Stimulated activated CD4-positive, alpha-beta T cell treated with anti-CD3 and anti-CD28 coated beads, Interleukin-4, amount 100 ng/mL, for 48 hours (primary cell): ENCODE measurements at regions not wholly inside any gene's neighbourhood (a gene's known extent, or its start where the extent isn't known, plus 50 kb on each side); places are given as distances from the start of the nearest gene placed in this dataset.

Source experiments
- DNase-seq, 2 donors: peaks; one replicate each; pipeline ENCODE4 v3.0.0-alpha.2; 2020; ENCODE audit warnings: low read depth in 2 of 2

DNA sequence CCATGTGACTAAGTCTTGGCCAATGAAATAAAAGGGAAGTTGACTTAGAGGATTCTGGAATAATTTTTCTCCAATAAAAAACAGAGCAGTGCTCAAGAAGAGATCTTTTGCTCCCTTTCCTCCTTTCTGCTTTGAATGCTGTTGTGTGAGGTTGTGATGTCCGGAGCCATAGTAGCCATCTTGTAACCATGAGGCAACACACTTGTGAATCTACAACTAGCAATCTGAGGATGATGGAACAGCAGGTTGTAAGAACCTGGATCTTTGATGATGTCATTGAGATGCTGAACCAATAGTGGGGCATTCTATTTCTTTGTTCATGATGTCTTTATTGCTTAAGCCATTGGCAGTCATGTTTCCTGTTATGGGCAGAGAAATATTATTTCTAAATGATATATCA lies 230.0 kb upstream of the SRRM4 start:
- no peak for DNase-seq

DNA sequence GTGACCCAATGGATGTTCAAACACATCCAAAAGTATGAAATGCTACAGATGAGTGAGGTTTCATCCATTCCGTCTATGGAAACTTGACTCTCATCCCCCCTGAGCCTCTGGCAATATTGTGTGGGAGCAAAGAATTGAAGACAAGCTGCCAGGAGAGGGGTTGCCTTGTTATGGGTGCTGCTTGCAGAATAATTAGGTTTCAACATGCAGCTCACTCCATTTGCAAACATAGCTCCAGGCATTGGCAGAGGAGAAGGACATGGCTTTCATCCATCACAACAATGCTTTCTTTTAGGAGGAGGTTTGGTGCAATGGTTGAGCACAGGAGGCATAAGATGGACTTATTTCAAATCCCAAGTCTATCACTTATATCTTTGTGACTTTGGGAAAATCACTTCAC lies 220.7 kb upstream of the SRRM4 start:
- DNase-seq, result no peak

- DNase-seq, result no peak
Measured at GRCh38 chr12:118763234-118763633, 218.1 kb upstream of the SRRM4 start.

GRCh38 chr12:118773956-118774723 lies 207.2 kb upstream of the SRRM4 start:
- no peak for DNase-seq

DNA sequence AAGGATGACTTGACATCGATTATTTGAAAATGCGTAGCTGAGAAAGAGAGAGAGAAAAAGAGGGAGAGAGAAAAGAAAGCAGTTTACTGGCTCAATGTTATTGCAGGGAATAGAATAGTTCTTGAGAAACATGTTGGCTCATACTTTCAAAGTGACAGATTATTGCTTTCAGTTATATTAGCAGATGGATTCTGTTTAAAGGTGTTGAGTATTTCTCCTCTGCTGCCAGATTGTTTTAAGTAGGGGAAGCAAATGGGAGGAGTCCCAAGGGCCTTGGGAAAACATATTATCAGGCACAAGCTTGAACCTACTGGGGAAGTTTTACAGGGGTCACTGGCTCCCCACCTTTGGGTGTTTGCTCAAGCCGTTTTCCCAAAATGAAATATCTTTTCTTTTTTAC lies 203.8 kb upstream of the SRRM4 start:
- no peak for DNase-seq

GRCh38 chr12:118778077-118778476 lies 203.3 kb upstream of the SRRM4 start:
- DNase-seq, result no peak

GRCh38 chr12:118780939-118781338 lies 200.4 kb upstream of the SRRM4 start:
- no peak for DNase-seq

DNA sequence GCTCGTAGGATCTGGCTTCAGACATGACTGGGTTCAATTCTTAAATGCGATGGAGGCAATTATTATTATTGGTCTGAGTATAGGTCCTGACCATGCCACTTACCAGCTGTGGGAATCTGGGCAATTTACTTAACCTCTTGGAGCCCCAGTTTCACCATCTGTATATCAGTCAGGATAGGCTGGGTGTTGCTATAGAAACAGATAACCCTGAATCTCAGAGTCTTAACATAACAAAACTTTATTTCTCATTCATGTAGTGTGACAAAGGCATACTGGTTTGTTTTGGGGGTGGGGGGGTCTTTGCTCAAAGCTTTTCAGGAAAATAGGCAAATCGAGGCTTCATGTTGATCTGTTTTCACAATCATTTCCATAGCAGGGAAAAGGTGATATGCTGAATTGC lies 199.6 kb upstream of the SRRM4 start:
- no peak for DNase-seq

DNA sequence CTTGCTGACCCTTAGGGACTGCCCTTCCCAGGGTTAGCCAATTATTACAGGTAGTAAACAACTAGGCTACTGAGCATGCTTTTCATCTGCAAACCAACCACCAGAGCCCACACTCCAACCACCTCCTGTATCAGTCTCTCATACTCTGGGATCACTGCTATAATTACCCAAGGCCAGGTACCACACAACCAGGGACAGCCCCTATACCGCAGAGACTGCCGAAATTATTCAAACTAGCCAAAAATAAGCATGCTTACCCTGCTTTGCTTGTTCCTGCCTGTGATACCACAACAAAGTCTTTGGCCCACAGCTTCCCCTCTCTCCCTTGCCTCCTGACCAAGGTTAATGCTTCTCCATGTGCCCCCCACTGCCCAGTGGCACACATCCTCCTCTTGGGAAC lies 197.6 kb upstream of the SRRM4 start:
- DNase-seq, result no peak

DNA sequence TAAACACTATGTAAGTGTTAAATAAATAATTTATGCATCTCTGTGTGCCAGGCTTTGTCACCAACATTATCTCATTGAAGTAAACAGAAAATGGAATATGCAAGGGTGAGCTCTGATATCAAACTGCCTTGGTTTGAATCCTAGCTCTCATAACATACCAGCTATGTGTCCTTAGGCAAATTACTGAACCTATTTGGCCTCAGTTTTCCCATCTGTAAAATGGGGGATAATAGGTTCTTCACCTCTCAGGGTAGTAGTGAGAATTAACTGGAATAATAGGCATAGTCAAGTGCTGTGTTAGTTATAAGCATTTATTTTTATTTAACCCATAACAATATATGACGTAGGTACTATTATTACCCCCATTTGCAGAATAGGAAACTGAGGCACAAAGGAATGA lies 190.8 kb upstream of the SRRM4 start:
- DNase-seq, result no peak

- no peak for DNase-seq
Measured at GRCh38 chr12:118813778-118814357, 167.5 kb upstream of the SRRM4 start.

GRCh38 chr12:118816296-118816695 lies 165.0 kb upstream of the SRRM4 start:
- no peak for DNase-seq

GRCh38 chr12:118821386-118821925 lies 159.9 kb upstream of the SRRM4 start:
- DNase-seq, result no peak

GRCh38 chr12:118822512-118822911 lies 158.8 kb upstream of the SRRM4 start:
- no peak for DNase-seq

DNA sequence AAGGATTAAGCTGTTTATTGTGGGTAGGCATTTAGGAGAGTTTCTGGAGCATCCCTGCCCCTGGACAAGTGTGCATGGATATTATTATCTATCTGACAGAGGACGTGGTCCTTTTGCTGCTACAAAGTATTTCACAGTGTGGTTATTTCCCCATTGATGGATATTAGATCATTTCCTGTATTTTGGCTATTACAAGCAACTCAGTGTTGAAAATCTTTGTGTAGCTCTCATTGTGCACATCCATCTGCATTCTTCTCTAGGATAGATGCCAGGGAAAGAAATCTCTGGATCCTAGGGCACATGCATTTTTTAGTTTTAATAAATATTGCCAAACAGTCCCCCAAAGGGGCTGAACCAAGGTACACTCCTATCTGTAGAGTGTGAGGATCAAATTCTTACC lies 154.3 kb upstream of the SRRM4 start:
- DNase-seq, result no peak

DNA sequence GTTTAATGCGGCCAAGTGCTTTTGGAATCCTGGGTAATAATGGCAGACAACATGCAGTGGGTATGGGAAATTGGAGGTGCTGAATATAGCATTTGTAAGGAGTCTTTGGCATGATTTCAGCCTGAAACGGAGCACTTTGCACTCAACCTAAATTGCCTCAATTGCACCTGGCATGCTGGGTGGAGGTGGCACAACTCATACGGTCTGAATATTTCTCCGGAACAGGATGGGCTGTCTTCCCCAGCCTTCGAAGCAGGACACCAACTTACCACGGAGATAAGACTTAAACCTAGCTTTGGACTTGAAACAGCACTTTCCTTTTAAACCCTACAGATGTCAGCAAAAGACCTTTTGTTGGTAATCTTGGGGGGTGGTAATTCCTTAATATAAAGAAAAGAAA lies 153.7 kb upstream of the SRRM4 start:
- no peak for DNase-seq

- no peak for DNase-seq
Measured at GRCh38 chr12:118830296-118830695, 151.0 kb upstream of the SRRM4 start.

- DNase-seq, result no peak
Measured at GRCh38 chr12:118835926-118836325, 145.4 kb upstream of the SRRM4 start.

DNA sequence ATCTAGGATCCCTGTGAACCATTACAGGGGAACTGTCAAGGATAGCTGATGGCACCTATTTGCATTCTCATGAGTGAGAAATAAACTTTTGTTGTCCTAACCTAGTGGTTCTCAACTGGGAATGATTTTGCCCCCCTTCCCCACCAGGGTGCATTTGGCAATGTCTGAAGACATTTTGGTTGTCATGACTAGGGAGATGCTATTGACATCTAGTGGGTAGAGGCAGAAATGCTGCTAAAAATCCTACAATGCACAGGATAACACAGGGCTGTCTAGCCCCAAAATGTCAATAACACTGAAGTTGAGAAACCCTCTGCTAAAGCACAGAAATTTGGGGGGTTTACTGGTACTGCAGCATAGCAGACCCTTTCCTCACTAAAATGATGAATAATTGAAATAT lies 140.9 kb upstream of the SRRM4 start:
- DNase-seq, result no peak

- DNase-seq, result no peak
Measured at GRCh38 chr12:118840878-118841277, 140.5 kb upstream of the SRRM4 start.

DNA sequence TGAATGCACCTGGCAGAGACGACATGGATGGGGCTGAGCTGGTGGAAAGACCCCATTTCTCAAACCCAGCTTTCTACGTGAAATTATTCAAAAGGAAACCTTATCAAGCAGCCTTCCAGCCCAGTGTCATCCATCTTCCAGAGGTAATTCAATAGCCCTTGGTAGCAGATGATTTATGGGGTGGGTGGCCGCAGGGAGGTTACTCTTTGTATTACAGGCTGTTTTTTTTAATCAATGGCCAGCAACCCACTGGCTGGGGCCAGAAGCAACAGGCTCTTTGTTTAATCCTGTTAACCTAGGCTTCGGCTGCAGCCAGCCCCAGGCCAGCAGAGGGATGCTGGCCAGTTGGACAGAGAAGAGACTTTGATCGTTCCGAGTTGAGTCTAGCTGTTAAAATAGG lies 139.8 kb upstream of the SRRM4 start:
- no peak for DNase-seq

DNA sequence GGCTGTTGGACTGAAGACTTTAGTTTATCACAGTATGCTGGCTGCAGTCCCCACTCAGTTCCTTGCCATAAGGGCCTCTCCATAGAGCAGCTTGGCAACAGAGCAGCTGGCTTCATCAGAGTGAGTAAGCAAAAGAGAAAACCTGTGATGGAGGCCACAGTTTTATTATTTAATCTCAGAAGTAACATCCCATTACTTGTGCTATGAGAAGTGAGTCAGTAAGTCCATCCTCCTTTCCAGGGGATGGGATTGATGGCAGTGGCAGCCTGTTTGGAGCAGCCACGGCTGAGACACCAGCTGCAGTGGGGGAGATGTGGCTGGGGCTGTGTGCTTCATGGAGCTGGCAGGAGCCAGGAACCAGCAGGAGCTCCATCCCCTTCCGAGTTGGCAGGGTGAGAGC lies 138.5 kb upstream of the SRRM4 start:
- no peak for DNase-seq

GRCh38 chr12:118846416-118846815 lies 134.9 kb upstream of the SRRM4 start:
- DNase-seq, result no peak
